ENCODE measurements at regions not wholly inside any gene's neighbourhood (a gene's known extent, or its start where the extent isn't known, plus 50 kb on each side); places are given as distances from the start of the nearest gene placed in this dataset.

DNA sequence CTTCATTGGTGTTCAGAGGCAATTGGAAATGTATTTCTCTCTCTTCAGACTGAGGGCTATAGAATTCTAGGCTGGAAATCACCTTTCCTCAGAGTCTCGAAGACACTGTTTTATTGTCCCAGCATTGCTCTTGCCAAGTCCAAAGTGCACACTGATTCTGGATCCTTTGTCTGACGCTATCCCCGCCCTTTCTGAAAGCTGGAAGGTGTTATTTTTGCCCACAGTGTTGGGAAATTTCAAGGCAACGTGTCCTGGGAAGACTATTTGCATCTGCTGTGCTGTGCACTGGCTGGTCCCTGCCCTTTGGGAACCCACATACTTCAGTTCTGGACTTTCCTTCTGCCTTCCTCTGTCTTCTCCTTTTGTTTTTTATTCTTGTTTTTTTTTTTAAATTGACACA is 190.8 kb downstream of the SH3BP4 start:
- Histone ChIP-seq H3K36me3 (no peaks in the 10 kb centered on the region), H3K27ac (no peak overlapping the region), H3K4me3 (ENCODE audit: low read depth, low read length) (no peak overlapping the region), H3K9me3 (ENCODE audit: severe bottlenecking) (no peaks in the 10 kb centered on the region), H3K27me3 (ENCODE audit: insufficient read depth, low read depth, severe bottlenecking) (no peaks in the 10 kb centered on the region)
- no peak for DNase-seq
- no peak for TF ChIP-seq CTCF (IDR thresholded peaks at IDR 0.05; ENCODE audit: low read depth, low read length)

GRCh38 chr2:235143789-235144188 is 192.0 kb downstream of the SH3BP4 start:
- H3K27me3 ChIP-seq (ENCODE audit: insufficient read depth, low read depth, severe bottlenecking) = no peaks in the 10 kb centered on the region
- DNase-seq = no peak
- TF ChIP-seq CTCF (IDR thresholded peaks at IDR 0.05; ENCODE audit: low read depth, low read length) = no peak
- no peak overlapping the region for H3K27ac ChIP-seq
- no peaks in the 10 kb centered on the region for H3K9me3 ChIP-seq (ENCODE audit: severe bottlenecking)
- H3K36me3 ChIP-seq = no peaks in the 10 kb centered on the region
- no peak overlapping the region for H3K4me3 ChIP-seq (ENCODE audit: low read depth, low read length)

- H3K9me3 ChIP-seq (ENCODE audit: severe bottlenecking) = no peaks in the 10 kb centered on the region
- no peak overlapping the region for H3K4me3 ChIP-seq (ENCODE audit: low read depth, low read length)
- no peaks in the 10 kb centered on the region for H3K36me3 ChIP-seq
- TF ChIP-seq CTCF (IDR thresholded peaks at IDR 0.05; ENCODE audit: low read depth, low read length) = no peak
- no peak for DNase-seq
- H3K27ac ChIP-seq = no peak overlapping the region
- no peaks in the 10 kb centered on the region for H3K27me3 ChIP-seq (ENCODE audit: insufficient read depth, low read depth, severe bottlenecking)
Observed at GRCh38 chr2:235144291-235144690, 192.5 kb downstream of the SH3BP4 start.

DNA sequence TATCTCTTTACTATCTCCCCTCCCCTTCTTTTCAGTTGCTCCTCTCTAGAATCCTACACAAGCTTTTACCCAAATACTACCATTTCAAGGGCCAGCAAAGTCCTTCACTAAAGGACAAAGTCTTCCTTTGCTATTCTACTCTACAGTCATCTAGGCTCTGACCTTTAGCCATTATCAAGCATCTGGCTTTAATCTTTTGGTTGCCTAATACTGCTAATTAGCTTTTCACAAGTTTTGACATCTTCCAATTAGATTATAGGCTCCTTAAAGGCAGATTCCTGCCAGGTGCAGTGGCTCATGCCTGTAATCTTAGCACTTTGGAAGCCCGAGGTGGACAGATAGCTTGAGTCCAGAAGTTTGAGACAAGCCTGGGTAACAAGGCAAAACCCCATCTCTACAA is 194.4 kb downstream of the SH3BP4 start:
- no peaks in the 10 kb centered on the region for H3K27me3 ChIP-seq (ENCODE audit: insufficient read depth, low read depth, severe bottlenecking)
- no peak for DNase-seq
- H3K9me3 ChIP-seq (ENCODE audit: severe bottlenecking) = no peaks in the 10 kb centered on the region
- TF ChIP-seq CTCF (IDR thresholded peaks at IDR 0.05; ENCODE audit: low read depth, low read length) = no peak
- no peaks in the 10 kb centered on the region for H3K36me3 ChIP-seq
- H3K4me3 ChIP-seq (ENCODE audit: low read depth, low read length) = no peak overlapping the region
- H3K27ac ChIP-seq = no peak overlapping the region

DNA sequence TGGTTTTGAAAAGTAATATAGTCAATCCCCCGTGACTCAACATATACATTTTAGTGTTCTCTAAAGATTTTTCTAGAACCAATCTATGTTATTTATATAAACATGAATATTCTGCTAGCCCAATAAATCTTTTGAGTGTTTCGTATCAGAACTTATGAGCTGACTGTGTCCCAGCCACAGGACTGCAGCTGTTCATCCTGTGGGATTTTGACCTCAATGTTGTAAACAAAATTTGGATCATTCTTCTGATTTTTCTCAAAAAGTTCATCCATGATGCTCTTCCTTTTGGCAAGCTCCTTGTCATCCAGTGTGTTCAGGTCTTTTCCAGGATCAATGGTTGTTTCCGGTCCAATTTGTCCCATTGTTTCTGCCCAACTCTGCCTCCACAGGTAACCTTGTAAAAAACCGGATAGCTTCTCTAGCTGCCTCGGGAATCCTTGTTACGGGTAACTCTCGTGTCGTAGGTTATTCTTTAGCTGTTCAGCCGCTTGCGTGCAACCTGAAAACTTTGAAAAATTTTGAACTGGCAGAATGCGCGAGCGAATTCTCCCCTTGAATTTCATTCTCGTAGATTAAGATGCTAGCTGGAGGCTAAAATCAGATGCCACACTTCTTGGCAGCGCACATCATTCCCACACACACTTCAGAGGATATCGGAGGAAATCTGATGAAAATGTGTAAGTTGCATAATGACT is 195.2 kb downstream of the SH3BP4 start:
- H3K4me3 ChIP-seq (ENCODE audit: low read depth, low read length) = no peak overlapping the region
- H3K36me3 ChIP-seq = no peaks in the 10 kb centered on the region
- no peak for TF ChIP-seq CTCF (IDR thresholded peaks at IDR 0.05; ENCODE audit: low read depth, low read length)
- H3K9me3 ChIP-seq (ENCODE audit: severe bottlenecking) = no peaks in the 10 kb centered on the region
- no peaks in the 10 kb centered on the region for H3K27me3 ChIP-seq (ENCODE audit: insufficient read depth, low read depth, severe bottlenecking)
- no peak for DNase-seq
- no peak overlapping the region for H3K27ac ChIP-seq

Measured in WERI-Rb-1 (cell line).